ENCODE measurements at regions not wholly inside any gene's neighbourhood (a gene's known extent, or its start where the extent isn't known, plus 50 kb on each side); places are given as distances from the start of the nearest gene placed in this dataset.

GRCh38 chr12:76259660-76260389 lies 88.4 kb downstream of the BBS10 start:
- peak in 1 of 2 donors; percentile 33 for DNase-seq
- Histone ChIP-seq H3K36me3 (no peaks in the 10 kb centered on the region), H3K27ac (peak overlapping the region; percentile 57 to 73 (median 60)), H3K4me1 (peaks cover 10 to 30% (median 14%) of the 10 kb centered on the region in 4 donors), H3K27me3 (no peaks in the 10 kb centered on the region), H3K9me3 (no peaks in the 10 kb centered on the region), H3K4me3 (no peak overlapping the region)
- 26 to 35% methylated on average over 4 of the region's 4 CpGs for WGBS, 2 donors
- ATAC-seq (ENCODE audit: low FRiP score in 2 of 2): peak in 1 of 2 donors; percentile 75
- TF ChIP-seq CTCF (IDR thresholded peaks at IDR 0.05) (no peak), POLR2AphosphoS5 (IDR thresholded peaks at IDR 0.05) (peak; percentile 60 to 66), EP300 (IDR thresholded peaks at IDR 0.05) (peak in 3 of 4 donors; percentile 7 to 89 (median 75))

- H3K9me3 ChIP-seq: no peaks in the 10 kb centered on the region
- no peak for TF ChIP-seq CTCF (IDR thresholded peaks at IDR 0.05)
- TF ChIP-seq POLR2AphosphoS5 (IDR thresholded peaks at IDR 0.05): peak in 1 of 2 donors; percentile 79
- TF ChIP-seq POLR2A (IDR thresholded peaks at IDR 0.05): no peak
- peak in 2 of 4 donors; percentile 45 to 47 for TF ChIP-seq EP300 (IDR thresholded peaks at IDR 0.05)
- H3K4me3 ChIP-seq: no peak overlapping the region
- H3K27me3 ChIP-seq: no peaks in the 10 kb centered on the region
- no peak for DNase-seq
- H3K4me1 ChIP-seq: peaks cover 8 to 30% (median 11%) of the 10 kb centered on the region in 4 donors
- H3K27ac ChIP-seq: peak overlapping the region; percentile 57 to 73 (median 64)
- WGBS, 2 donors: 58 to 78% methylated on average over 1 of the region's 1 CpG
- no peak for ATAC-seq (ENCODE audit: low FRiP score in 2 of 2)
- H3K36me3 ChIP-seq: no peaks in the 10 kb centered on the region
Measured at GRCh38 chr12:76259106-76259505, 89.1 kb downstream of the BBS10 start.

- DNase-seq: no peak
- 85 to 100% methylated on average over 1 of the region's 1 CpG for WGBS, 2 donors
Measured at GRCh38 chr12:76256904-76257303, 91.3 kb downstream of the BBS10 start.

GRCh38 chr12:76256321-76256720 lies 91.9 kb downstream of the BBS10 start:
- DNase-seq (no peak), ATAC-seq (ENCODE audit: low FRiP score in 2 of 2) (no peak)
- Histone ChIP-seq H3K4me1 (peaks cover 5 to 29% (median 10%) of the 10 kb centered on the region in 4 donors), H3K9me3 (no peaks in the 10 kb centered on the region), H3K27me3 (no peaks in the 10 kb centered on the region), H3K4me3 (no peak overlapping the region), H3K27ac (peak overlapping the region in 1 of 4 donors; percentile 17), H3K36me3 (no peaks in the 10 kb centered on the region)
- TF ChIP-seq CTCF (IDR thresholded peaks at IDR 0.05) (no peak), POLR2A (IDR thresholded peaks at IDR 0.05) (no peak), POLR2AphosphoS5 (IDR thresholded peaks at IDR 0.05) (no peak), EP300 (IDR thresholded peaks at IDR 0.05) (no peak)
- WGBS, 2 donors: 71 to 100% methylated on average over 2 of the region's 2 CpGs

More at GRCh38 chr12:76256904-76257303, 91.3 kb downstream of the BBS10 start:
- Histone ChIP-seq H3K4me3 (no peak overlapping the region), H3K27me3 (no peaks in the 10 kb centered on the region), H3K36me3 (no peaks in the 10 kb centered on the region), H3K4me1 (peaks cover 5 to 30% (median 10%) of the 10 kb centered on the region in 4 donors), H3K27ac (no peak overlapping the region), H3K9me3 (no peaks in the 10 kb centered on the region)
- TF ChIP-seq POLR2A (IDR thresholded peaks at IDR 0.05): no peak
- TF ChIP-seq POLR2AphosphoS5 (IDR thresholded peaks at IDR 0.05): no peak
- TF ChIP-seq EP300 (IDR thresholded peaks at IDR 0.05): no peak
- TF ChIP-seq CTCF (IDR thresholded peaks at IDR 0.05): no peak
- no peak for ATAC-seq (ENCODE audit: low FRiP score in 2 of 2)

Measured in upper lobe of left lung (tissue), 6 donors.